Vagina (tissue), 2 donors: ENCODE measurements at regions not wholly inside any gene's neighbourhood (a gene's known extent, or its start where the extent isn't known, plus 50 kb on each side); places are given as distances from the start of the nearest gene placed in this dataset.

ENCODE experiments used
- DNase-seq, 2 donors: peaks; one replicate each; pipeline ENCODE4 v3.0.0-alpha.2; 2017; ENCODE audit errors: extremely low spot score in 2 of 2
- H3K27ac ChIP-seq: fragments of 200-600 bp; sonication (generic); one replicate; pipeline ENCODE4 v1.5.1; 2019
- H3K27me3 ChIP-seq: fragments of 200-600 bp; sonication (generic); one replicate; pipeline ENCODE4 v1.5.1; 2019
- H3K36me3 ChIP-seq, 2 donors: fragments of 200-600 bp; sonication (generic); one replicate each; pipeline ENCODE4 v1.5.1; 2017 to 2019
- H3K4me1 ChIP-seq: fragments of 200-600 bp; sonication (generic); one replicate; pipeline ENCODE4 v1.5.1; 2019
- H3K4me3 ChIP-seq, 2 donors: fragments of 200-600 bp; sonication (generic); 1 replicate in 1 of 2; 2 replicates in 1 of 2; pipeline ENCODE4 v1.5.1; 2016 to 2019
- H3K9me3 ChIP-seq: fragments of 200-600 bp; sonication (generic); one replicate; pipeline ENCODE4 v1.5.1; 2019
- CTCF ChIP-seq, 3 experiments: fragments of 450-650 bp in 2 of 3; fragments of 200-600 bp in 1 of 3; sonication (generic) in 1 of 3; IDR thresholded peaks; one replicate each; pipeline ENCODE4 v1.5.1; 2017 to 2019; ENCODE audit warnings: antibody characterized with exemption in 3 of 3, mild to moderate bottlenecking in 2 of 3, moderate library complexity in 2 of 3
- POLR2A ChIP-seq, 2 donors: fragments of 450-650 bp; IDR thresholded peaks; one replicate each; pipeline ENCODE4 v1.6.1; 2017; ENCODE audit warnings: antibody characterized with exemption in 2 of 2, mild to moderate bottlenecking in 2 of 2, moderate library complexity in 2 of 2
- POLR2AphosphoS5 ChIP-seq, 2 donors: sonication (generic); formaldehyde crosslinking; IDR thresholded peaks; one replicate each; pipeline ENCODE4 v1.9.0; 2017; ENCODE audit warnings: antibody characterized with exemption in 2 of 2, mild to moderate bottlenecking in 2 of 2, low read depth in 1 of 2; ENCODE audit not compliant: insufficient read depth in 1 of 2
- intact Hi-C: fragments of 100-400 bp; cut with DNase I; formaldehyde crosslinking; loops from one replicate; pipeline ENCODE4 v1.15.1; 2023

GRCh38 chr5:74079971-74080556 is 454.1 kb downstream of the ARHGEF28 start:
- H3K36me3 ChIP-seq, result no peaks in the 10 kb centered on the region
- TF ChIP-seq POLR2A (IDR thresholded peaks at IDR 0.05) (no peak), POLR2AphosphoS5 (IDR thresholded peaks at IDR 0.05; ENCODE audit: insufficient read depth in 1 of 2, low read depth in 1 of 2) (no peak), CTCF (IDR thresholded peaks at IDR 0.05) (no peak)
- H3K27me3 ChIP-seq, result no peaks in the 10 kb centered on the region
- H3K4me1 ChIP-seq, result no peaks in the 10 kb centered on the region
- H3K4me3 ChIP-seq, result no peak overlapping the region
- H3K9me3 ChIP-seq, result no peaks in the 10 kb centered on the region
- intact Hi-C loops, result no loop called here
- no peak for DNase-seq
- H3K27ac ChIP-seq, result no peak overlapping the region

- intact Hi-C loops, result no loop called here
- Histone ChIP-seq H3K4me3 (no peak overlapping the region), H3K4me1 (no peaks in the 10 kb centered on the region), H3K27ac (no peak overlapping the region), H3K36me3 (no peaks in the 10 kb centered on the region), H3K27me3 (no peaks in the 10 kb centered on the region), H3K9me3 (no peaks in the 10 kb centered on the region)
- DNase-seq, result no peak
- TF ChIP-seq POLR2A (IDR thresholded peaks at IDR 0.05) (no peak), CTCF (IDR thresholded peaks at IDR 0.05) (no peak), POLR2AphosphoS5 (IDR thresholded peaks at IDR 0.05; ENCODE audit: insufficient read depth in 1 of 2, low read depth in 1 of 2) (peak in 1 of 2 donors; percentile 44)
Measured at GRCh38 chr5:74075501-74076484, 449.8 kb downstream of the ARHGEF28 start.

GRCh38 chr5:74074111-74074510 is 448.1 kb downstream of the ARHGEF28 start:
- Histone ChIP-seq H3K27me3 (no peaks in the 10 kb centered on the region), H3K4me3 (no peak overlapping the region), H3K27ac (no peak overlapping the region), H3K9me3 (no peaks in the 10 kb centered on the region), H3K36me3 (no peaks in the 10 kb centered on the region), H3K4me1 (no peaks in the 10 kb centered on the region)
- TF ChIP-seq POLR2AphosphoS5 (IDR thresholded peaks at IDR 0.05; ENCODE audit: insufficient read depth in 1 of 2, low read depth in 1 of 2) (no peak), POLR2A (IDR thresholded peaks at IDR 0.05) (no peak), CTCF (IDR thresholded peaks at IDR 0.05) (no peak)
- intact Hi-C loops, result no loop called here
- no peak for DNase-seq

GRCh38 chr5:74073257-74073656 is 447.3 kb downstream of the ARHGEF28 start:
- Histone ChIP-seq H3K27ac (no peak overlapping the region), H3K4me3 (no peak overlapping the region), H3K36me3 (no peaks in the 10 kb centered on the region), H3K4me1 (peaks cover 2% of the 10 kb centered on the region), H3K9me3 (no peaks in the 10 kb centered on the region), H3K27me3 (no peaks in the 10 kb centered on the region)
- no peak for DNase-seq
- TF ChIP-seq POLR2AphosphoS5 (IDR thresholded peaks at IDR 0.05; ENCODE audit: insufficient read depth in 1 of 2, low read depth in 1 of 2), result no peak
- TF ChIP-seq POLR2A (IDR thresholded peaks at IDR 0.05), result no peak
- TF ChIP-seq CTCF (IDR thresholded peaks at IDR 0.05), result no peak
- intact Hi-C loops, result no loop called here

- no peak overlapping the region for H3K27ac ChIP-seq
- DNase-seq, result no peak
- no peaks in the 10 kb centered on the region for H3K36me3 ChIP-seq
- no peaks in the 10 kb centered on the region for H3K27me3 ChIP-seq
- intact Hi-C loops, result no loop called here
- no peak overlapping the region for H3K4me3 ChIP-seq
- H3K9me3 ChIP-seq, result no peaks in the 10 kb centered on the region
- TF ChIP-seq CTCF (IDR thresholded peaks at IDR 0.05) (no peak), POLR2A (IDR thresholded peaks at IDR 0.05) (no peak), POLR2AphosphoS5 (IDR thresholded peaks at IDR 0.05; ENCODE audit: insufficient read depth in 1 of 2, low read depth in 1 of 2) (no peak)
- peaks cover 7% of the 10 kb centered on the region for H3K4me1 ChIP-seq
Measured at GRCh38 chr5:74072646-74073045, 446.6 kb downstream of the ARHGEF28 start.
